Esophagus muscularis mucosa (tissue), 4 donors: ENCODE measurements at regions not wholly inside any gene's neighbourhood (a gene's known extent, or its start where the extent isn't known, plus 50 kb on each side); places are given as distances from the start of the nearest gene placed in this dataset.

Experiments
- EP300 ChIP-seq: sonication (generic); formaldehyde crosslinking; IDR thresholded peaks from one replicate; pipeline ENCODE4 v1.6.1; 2017; ENCODE audit warnings: antibody characterized with exemption
- POLR2A ChIP-seq: fragments of 450-650 bp; IDR thresholded peaks from one replicate; pipeline ENCODE4 v1.6.1; 2017; ENCODE audit warnings: antibody characterized with exemption, moderate library complexity, mild to moderate bottlenecking, low read depth
- TF ChIP-seq, protein P1 (sequence below), 3 experiments: fragments of 200-600 bp in 2 of 3; fragments of 450-650 bp in 1 of 3; sonication (generic) in 2 of 3; IDR thresholded peaks; one replicate each; pipeline ENCODE4 v1.5.1; 2017 to 2019; ENCODE audit warnings: antibody characterized with exemption in 3 of 3, mild to moderate bottlenecking in 2 of 3, moderate library complexity in 1 of 3

DNA sequence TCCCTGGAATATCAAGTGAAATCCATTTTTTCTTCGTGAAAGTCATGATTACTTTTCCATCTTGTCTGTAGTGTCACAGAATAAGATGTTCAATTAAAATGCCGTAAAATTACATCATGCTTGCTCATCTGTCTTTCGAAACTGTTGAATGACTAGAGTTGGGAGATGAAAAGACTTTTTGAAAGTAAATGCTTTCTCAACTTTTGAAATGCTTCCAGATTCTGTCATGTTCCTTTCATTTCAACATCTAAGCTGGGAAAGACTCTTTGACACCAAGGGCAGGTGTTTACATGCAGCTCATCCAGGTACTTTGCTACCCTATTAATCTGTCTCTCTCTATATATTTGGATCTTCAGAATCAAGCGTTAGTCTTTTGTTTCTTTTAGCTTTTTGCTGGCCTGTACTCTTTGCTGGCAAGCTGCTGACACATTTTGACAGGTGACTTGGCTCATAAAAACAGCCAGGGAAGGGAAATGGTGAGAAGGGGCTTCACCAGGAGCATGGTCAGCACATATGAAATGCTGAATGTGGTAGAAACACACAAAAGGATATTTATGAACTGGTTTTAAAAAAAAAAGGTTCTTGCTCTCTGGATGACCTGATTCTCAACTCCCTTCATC, 77.0 kb upstream of the METAP2 start:
- TF ChIP-seq, protein P1, sequence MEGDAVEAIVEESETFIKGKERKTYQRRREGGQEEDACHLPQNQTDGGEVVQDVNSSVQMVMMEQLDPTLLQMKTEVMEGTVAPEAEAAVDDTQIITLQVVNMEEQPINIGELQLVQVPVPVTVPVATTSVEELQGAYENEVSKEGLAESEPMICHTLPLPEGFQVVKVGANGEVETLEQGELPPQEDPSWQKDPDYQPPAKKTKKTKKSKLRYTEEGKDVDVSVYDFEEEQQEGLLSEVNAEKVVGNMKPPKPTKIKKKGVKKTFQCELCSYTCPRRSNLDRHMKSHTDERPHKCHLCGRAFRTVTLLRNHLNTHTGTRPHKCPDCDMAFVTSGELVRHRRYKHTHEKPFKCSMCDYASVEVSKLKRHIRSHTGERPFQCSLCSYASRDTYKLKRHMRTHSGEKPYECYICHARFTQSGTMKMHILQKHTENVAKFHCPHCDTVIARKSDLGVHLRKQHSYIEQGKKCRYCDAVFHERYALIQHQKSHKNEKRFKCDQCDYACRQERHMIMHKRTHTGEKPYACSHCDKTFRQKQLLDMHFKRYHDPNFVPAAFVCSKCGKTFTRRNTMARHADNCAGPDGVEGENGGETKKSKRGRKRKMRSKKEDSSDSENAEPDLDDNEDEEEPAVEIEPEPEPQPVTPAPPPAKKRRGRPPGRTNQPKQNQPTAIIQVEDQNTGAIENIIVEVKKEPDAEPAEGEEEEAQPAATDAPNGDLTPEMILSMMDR (IDR thresholded peaks at IDR 0.05), result no peak
- TF ChIP-seq EP300 (no peak), POLR2A (no peak)
